HEK293 (cell line): ENCODE measurements at regions not wholly inside any gene's neighbourhood (a gene's known extent, or its start where the extent isn't known, plus 50 kb on each side); places are given as distances from the start of the nearest gene placed in this dataset.

Experiments used
- CTCF ChIA-PET: fragments of 350-600 bp; formaldehyde crosslinking; extraction: SDS; loops from one replicate; lab custom pipeline; 2021; ENCODE audit warnings: antibody characterized with exemption; lab: Yijun Ruan, JAX
- POLR2A ChIA-PET: fragments of 300-600 bp; formaldehyde crosslinking; extraction: SDS; loops from one replicate; lab custom pipeline; 2020; ENCODE audit warnings: antibody characterized with exemption, inconsistent platforms; lab: Yijun Ruan, JAX
- H3K27ac ChIP-seq: fragments of 200-500 bp; sonication (Bioruptor generic); 2 replicates; pipeline ENCODE4 v1.5.1; 2014; ENCODE audit warnings: low read depth, low read length, control low read depth, inconsistent platforms; ENCODE audit errors: extremely low read depth
- H3K36me3 ChIP-seq, 2 experiments: fragments of 200-500 bp in 1 of 2; sonication (Bioruptor generic) in 1 of 2; 1 replicate in 1 of 2; 2 replicates in 1 of 2; pipeline ENCODE4 v1.5.1; 2014 to 2017; ENCODE audit warnings: inconsistent platforms in 2 of 2, low read length in 2 of 2; ENCODE audit not compliant: control insufficient read depth in 2 of 2, insufficient read depth in 1 of 2
- H3K4me1 ChIP-seq: fragments of 200-500 bp; sonication (Bioruptor generic); 2 replicates; pipeline ENCODE4 v1.5.1; 2014; ENCODE audit warnings: mild to moderate bottlenecking, low read length, inconsistent platforms; ENCODE audit not compliant: control insufficient read depth, insufficient read depth
- H3K4me3 ChIP-seq: 2 replicates; pipeline ENCODE4 v1.5.1; 2011; ENCODE audit warnings: low read depth, mild to moderate bottlenecking, control low read depth, low read length, moderate library complexity
- H3K9me3 ChIP-seq: fragments of 200-500 bp; sonication (Bioruptor generic); 2 replicates; pipeline ENCODE4 v1.5.1; 2014; ENCODE audit warnings: low read depth, low read length, inconsistent platforms; ENCODE audit not compliant: control insufficient read depth, insufficient read depth
- FEZF1 ChIP-seq: fragments of 450-650 bp; formaldehyde crosslinking; IDR thresholded peaks from 2 replicates; pipeline ENCODE4 v1.5.1; 2016; ENCODE audit warnings: missing biosample characterization, missing genetic modification characterization
- MYNN ChIP-seq: fragments of 450-650 bp; formaldehyde crosslinking; IDR thresholded peaks from 2 replicates; pipeline ENCODE4 v1.5.1; 2016; ENCODE audit warnings: missing biosample characterization, missing genetic modification characterization, borderline replicate concordance
- SP7 ChIP-seq: fragments of 450-650 bp; formaldehyde crosslinking; IDR thresholded peaks from 2 replicates; pipeline ENCODE4 v1.5.1; 2016; ENCODE audit warnings: missing biosample characterization, missing genetic modification characterization
- ZNF121 ChIP-seq: fragments of 450-650 bp; formaldehyde crosslinking; IDR thresholded peaks from 2 replicates; pipeline ENCODE4 v1.5.1; 2016; ENCODE audit warnings: missing biosample characterization, missing genetic modification characterization
- ZNF133 ChIP-seq: fragments of 450-650 bp; formaldehyde crosslinking; IDR thresholded peaks from 2 replicates; pipeline ENCODE4 v1.5.1; 2016; ENCODE audit warnings: missing biosample characterization, missing genetic modification characterization
- ZNF138 ChIP-seq: fragments of 450-650 bp; formaldehyde crosslinking; IDR thresholded peaks from 2 replicates; pipeline ENCODE4 v1.5.1; 2016; ENCODE audit warnings: missing biosample characterization, missing genetic modification characterization, borderline replicate concordance
- ZNF140 ChIP-seq: fragments of 450-650 bp; formaldehyde crosslinking; IDR thresholded peaks from 2 replicates; pipeline ENCODE4 v1.5.1; 2016; ENCODE audit warnings: missing biosample characterization, missing genetic modification characterization
- ZNF148 ChIP-seq: fragments of 450-650 bp; formaldehyde crosslinking; IDR thresholded peaks from 2 replicates; pipeline ENCODE4 v1.5.0; 2017; ENCODE audit warnings: missing biosample characterization, missing genetic modification characterization, borderline replicate concordance
- ZNF174 ChIP-seq: fragments of 450-650 bp; formaldehyde crosslinking; IDR thresholded peaks from 2 replicates; pipeline ENCODE4 v1.5.0; 2017; ENCODE audit warnings: missing biosample characterization, mild to moderate bottlenecking, missing genetic modification characterization
- ZNF449 ChIP-seq: fragments of 450-650 bp; formaldehyde crosslinking; IDR thresholded peaks from 2 replicates; pipeline ENCODE4 v1.5.1; 2017; ENCODE audit warnings: missing biosample characterization, mild to moderate bottlenecking, missing genetic modification characterization, moderate library complexity
- ZNF596 ChIP-seq: fragments of 450-650 bp; IDR thresholded peaks from 2 replicates; pipeline ENCODE4 v1.5.0; 2018; ENCODE audit warnings: missing biosample characterization, mild to moderate bottlenecking, missing genetic modification characterization, moderate library complexity
- ZNF747 ChIP-seq: fragments of 450-650 bp; formaldehyde crosslinking; IDR thresholded peaks from 2 replicates; pipeline ENCODE4 v1.5.1; 2016; ENCODE audit warnings: missing biosample characterization, missing genetic modification characterization
- ZNF76 ChIP-seq: fragments of 450-650 bp; formaldehyde crosslinking; IDR thresholded peaks from 2 replicates; pipeline ENCODE4; 2016; ENCODE audit warnings: low read depth, missing biosample characterization, missing genetic modification characterization, borderline replicate concordance
- ZNF768 ChIP-seq: fragments of 450-650 bp; formaldehyde crosslinking; IDR thresholded peaks from 2 replicates; pipeline ENCODE4 v1.5.1; 2018; ENCODE audit warnings: missing biosample characterization, mild to moderate bottlenecking, missing genetic modification characterization
- ZNF830 ChIP-seq: fragments of 450-650 bp; IDR thresholded peaks from 2 replicates; pipeline ENCODE4 v1.5.0; 2018; ENCODE audit warnings: missing biosample characterization, missing genetic modification characterization, low read depth, mild to moderate bottlenecking, moderate library complexity
- ZNF837 ChIP-seq: fragments of 450-650 bp; formaldehyde crosslinking; IDR thresholded peaks from 2 replicates; pipeline ENCODE4 v1.5.1; 2016; ENCODE audit warnings: missing biosample characterization, missing genetic modification characterization
- ZSCAN30 ChIP-seq: fragments of 450-650 bp; IDR thresholded peaks from 2 replicates; pipeline ENCODE4 v1.5.1; 2018; ENCODE audit warnings: missing biosample characterization, mild to moderate bottlenecking, missing genetic modification characterization, moderate library complexity
- TF ChIP-seq, protein P1 (sequence below): fragments of 450-650 bp; formaldehyde crosslinking; IDR thresholded peaks from 2 replicates; pipeline ENCODE4 v1.5.1; 2017; ENCODE audit warnings: missing biosample characterization, missing genetic modification characterization
- TF ChIP-seq, protein P2 (sequence below): fragments of 450-650 bp; formaldehyde crosslinking; IDR thresholded peaks from 2 replicates; pipeline ENCODE4 v1.5.1; 2016; ENCODE audit warnings: missing biosample characterization, missing genetic modification characterization

- no peak for TF ChIP-seq SP7 (tag by site-specific recombination)
- TF ChIP-seq, protein P1, sequence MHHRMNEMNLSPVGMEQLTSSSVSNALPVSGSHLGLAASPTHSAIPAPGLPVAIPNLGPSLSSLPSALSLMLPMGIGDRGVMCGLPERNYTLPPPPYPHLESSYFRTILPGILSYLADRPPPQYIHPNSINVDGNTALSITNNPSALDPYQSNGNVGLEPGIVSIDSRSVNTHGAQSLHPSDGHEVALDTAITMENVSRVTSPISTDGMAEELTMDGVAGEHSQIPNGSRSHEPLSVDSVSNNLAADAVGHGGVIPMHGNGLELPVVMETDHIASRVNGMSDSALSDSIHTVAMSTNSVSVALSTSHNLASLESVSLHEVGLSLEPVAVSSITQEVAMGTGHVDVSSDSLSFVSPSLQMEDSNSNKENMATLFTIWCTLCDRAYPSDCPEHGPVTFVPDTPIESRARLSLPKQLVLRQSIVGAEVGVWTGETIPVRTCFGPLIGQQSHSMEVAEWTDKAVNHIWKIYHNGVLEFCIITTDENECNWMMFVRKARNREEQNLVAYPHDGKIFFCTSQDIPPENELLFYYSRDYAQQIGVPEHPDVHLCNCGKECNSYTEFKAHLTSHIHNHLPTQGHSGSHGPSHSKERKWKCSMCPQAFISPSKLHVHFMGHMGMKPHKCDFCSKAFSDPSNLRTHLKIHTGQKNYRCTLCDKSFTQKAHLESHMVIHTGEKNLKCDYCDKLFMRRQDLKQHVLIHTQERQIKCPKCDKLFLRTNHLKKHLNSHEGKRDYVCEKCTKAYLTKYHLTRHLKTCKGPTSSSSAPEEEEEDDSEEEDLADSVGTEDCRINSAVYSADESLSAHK (tag by site-specific recombination), result no peak
- TF ChIP-seq ZNF596 (tag by site-specific recombination), result no peak
- TF ChIP-seq ZNF830 (tag by site-specific recombination), result no peak
- TF ChIP-seq ZNF174 (tag by site-specific recombination), result no peak
- no peak for TF ChIP-seq ZNF76 (tag by site-specific recombination)
- no peak for TF ChIP-seq ZNF133 (tag by site-specific recombination)
- no peak for TF ChIP-seq ZNF148 (tag by site-specific recombination)
- no peak for TF ChIP-seq ZNF140 (tag by site-specific recombination)
- TF ChIP-seq, protein P2, sequence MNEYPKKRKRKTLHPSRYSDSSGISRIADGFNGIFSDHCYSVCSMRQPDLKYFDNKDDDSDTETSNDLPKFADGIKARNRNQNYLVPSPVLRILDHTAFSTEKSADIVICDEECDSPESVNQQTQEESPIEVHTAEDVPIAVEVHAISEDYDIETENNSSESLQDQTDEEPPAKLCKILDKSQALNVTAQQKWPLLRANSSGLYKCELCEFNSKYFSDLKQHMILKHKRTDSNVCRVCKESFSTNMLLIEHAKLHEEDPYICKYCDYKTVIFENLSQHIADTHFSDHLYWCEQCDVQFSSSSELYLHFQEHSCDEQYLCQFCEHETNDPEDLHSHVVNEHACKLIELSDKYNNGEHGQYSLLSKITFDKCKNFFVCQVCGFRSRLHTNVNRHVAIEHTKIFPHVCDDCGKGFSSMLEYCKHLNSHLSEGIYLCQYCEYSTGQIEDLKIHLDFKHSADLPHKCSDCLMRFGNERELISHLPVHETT, result no peak
- no peak for TF ChIP-seq ZNF747 (tag by site-specific recombination)
- no peak for TF ChIP-seq ZNF768 (tag by site-specific recombination)
- TF ChIP-seq ZNF449 (tag by site-specific recombination), result no peak
- no peak for TF ChIP-seq FEZF1 (tag by site-specific recombination)
- TF ChIP-seq ZSCAN30 (tag by site-specific recombination), result no peak
- no peak for TF ChIP-seq ZNF121 (tag by site-specific recombination)
- TF ChIP-seq MYNN, result no peak
- TF ChIP-seq ZNF837 (tag by site-specific recombination), result no peak
- no peak for TF ChIP-seq ZNF138
- H3K4me1 ChIP-seq, result peaks cover 22% of the 10 kb centered on the region
- H3K4me3 ChIP-seq, result no peak overlapping the region
- H3K9me3 ChIP-seq, result no peaks in the 10 kb centered on the region
- no peak overlapping the region for H3K27ac ChIP-seq
- ChIA-PET POLR2A (interaction anchor here (1.1 kb wide), 1 partner anchor 16 kb away, joined by 4 read pairs; no protein-coding TSS in a partner anchor), CTCF (interaction anchor here (0.6 to 1.1 kb wide), 2 partner anchors 34 to 162 kb away, joined by 3 read pairs; no protein-coding TSS in a partner anchor)
- no peaks in the 10 kb centered on the region for H3K36me3 ChIP-seq
Measured at GRCh38 chr12:27177706-27178105, 66.4 kb upstream of the STK38L start.
